ENCODE measurements at regions not wholly inside any gene's neighbourhood (a gene's known extent, or its start where the extent isn't known, plus 50 kb on each side); places are given as distances from the start of the nearest gene placed in this dataset.
A peak's percentile ranks its signal among the peaks of the same experiment; 100 is the strongest.

GRCh38 chr13:50448535-50448998 is 394.9 kb downstream of the DLEU7 start:
- no peaks in the 10 kb centered on the region for H3K36me3 ChIP-seq
- no peak overlapping the region for H3K27ac ChIP-seq
- no peak for ATAC-seq
- H3K9me3 ChIP-seq: no peaks in the 10 kb centered on the region
- no peak for DNase-seq
- peaks cover 0 to 21% of the 10 kb centered on the region in 2 donors for H3K4me1 ChIP-seq
- no peak overlapping the region for H3K4me3 ChIP-seq
- intact Hi-C loops (cut with DNase I): no loop called here
- TF ChIP-seq CTCF (IDR thresholded peaks at IDR 0.05): no peak
- no peaks in the 10 kb centered on the region for H3K27me3 ChIP-seq

- H3K9me3 ChIP-seq: no peaks in the 10 kb centered on the region
- peaks cover 0 to 22% of the 10 kb centered on the region in 2 donors for H3K4me1 ChIP-seq
- intact Hi-C loops (cut with DNase I): no loop called here
- no peak overlapping the region for H3K4me3 ChIP-seq
- ATAC-seq (no peak), DNase-seq (no peak)
- H3K27ac ChIP-seq: no peak overlapping the region
- no peaks in the 10 kb centered on the region for H3K36me3 ChIP-seq
- TF ChIP-seq CTCF (IDR thresholded peaks at IDR 0.05): no peak
- H3K27me3 ChIP-seq: no peaks in the 10 kb centered on the region
These were observed 394.0 kb downstream of the DLEU7 start for GRCh38 chr13:50449465-50449864.

GRCh38 chr13:50450279-50450678 is 393.2 kb downstream of the DLEU7 start:
- intact Hi-C loops (cut with DNase I): no loop called here

GRCh38 chr13:50451609-50452008 is 391.9 kb downstream of the DLEU7 start:
- Histone ChIP-seq H3K27ac (no peak overlapping the region), H3K9me3 (no peaks in the 10 kb centered on the region), H3K36me3 (no peaks in the 10 kb centered on the region), H3K4me3 (no peak overlapping the region), H3K4me1 (peaks cover 0 to 22% of the 10 kb centered on the region in 2 donors), H3K27me3 (no peaks in the 10 kb centered on the region)
- DNase-seq (no peak), ATAC-seq (peak; percentile 17)
- TF ChIP-seq CTCF (IDR thresholded peaks at IDR 0.05): no peak
- intact Hi-C loops (cut with DNase I): no loop called here

More at GRCh38 chr13:50450279-50450678, 393.2 kb downstream of the DLEU7 start:
- TF ChIP-seq CTCF (IDR thresholded peaks at IDR 0.05): no peak
- no peaks in the 10 kb centered on the region for H3K27me3 ChIP-seq
- DNase-seq (no peak), ATAC-seq (no peak)
- no peaks in the 10 kb centered on the region for H3K9me3 ChIP-seq
- H3K36me3 ChIP-seq: no peaks in the 10 kb centered on the region
- peaks cover 0 to 22% of the 10 kb centered on the region in 2 donors for H3K4me1 ChIP-seq
- no peak overlapping the region for H3K27ac ChIP-seq
- H3K4me3 ChIP-seq: no peak overlapping the region

GRCh38 chr13:50452028-50452427 is 391.5 kb downstream of the DLEU7 start:
- H3K9me3 ChIP-seq: no peaks in the 10 kb centered on the region
- no peak for TF ChIP-seq CTCF (IDR thresholded peaks at IDR 0.05)
- intact Hi-C loops (cut with DNase I): no loop called here
- no peak overlapping the region for H3K27ac ChIP-seq
- H3K27me3 ChIP-seq: no peaks in the 10 kb centered on the region
- no peak for DNase-seq
- no peak overlapping the region for H3K4me3 ChIP-seq
- ATAC-seq: no peak
- H3K4me1 ChIP-seq: peaks cover 0 to 22% of the 10 kb centered on the region in 2 donors
- H3K36me3 ChIP-seq: no peaks in the 10 kb centered on the region

Measured in left lung (tissue), 4 donors.